ENCODE measurements at regions not wholly inside any gene's neighbourhood (a gene's known extent, or its start where the extent isn't known, plus 50 kb on each side); places are given as distances from the start of the nearest gene placed in this dataset.
"Not testable (repeated sequence)": the region's sequence is repeated elsewhere in the genome, so short reads cannot be mapped to it uniquely, and the experiment has no call there.

DNA sequence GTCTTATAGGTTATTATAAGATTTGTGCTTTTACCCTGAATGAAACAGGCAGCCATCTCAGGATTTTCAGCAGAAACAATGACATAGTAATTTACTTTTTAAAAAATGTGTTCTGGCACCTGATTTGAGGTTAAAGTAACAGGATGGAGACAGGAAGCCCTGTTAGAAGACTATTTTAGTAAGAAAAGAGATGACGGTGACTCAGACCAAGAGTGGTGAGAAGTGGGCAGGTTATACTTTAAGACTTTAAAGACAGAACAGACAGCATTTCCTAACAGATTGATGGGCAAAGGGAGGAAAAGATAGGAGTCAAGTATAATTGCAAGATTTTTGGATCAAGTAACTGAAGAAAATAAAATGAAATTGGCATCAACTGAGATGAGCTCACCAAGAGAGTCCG, 436.8 kb upstream of the NR5A2 start:
- H3K9me3 ChIP-seq: no peaks in the 10 kb centered on the region
- TF ChIP-seq, protein P1, sequence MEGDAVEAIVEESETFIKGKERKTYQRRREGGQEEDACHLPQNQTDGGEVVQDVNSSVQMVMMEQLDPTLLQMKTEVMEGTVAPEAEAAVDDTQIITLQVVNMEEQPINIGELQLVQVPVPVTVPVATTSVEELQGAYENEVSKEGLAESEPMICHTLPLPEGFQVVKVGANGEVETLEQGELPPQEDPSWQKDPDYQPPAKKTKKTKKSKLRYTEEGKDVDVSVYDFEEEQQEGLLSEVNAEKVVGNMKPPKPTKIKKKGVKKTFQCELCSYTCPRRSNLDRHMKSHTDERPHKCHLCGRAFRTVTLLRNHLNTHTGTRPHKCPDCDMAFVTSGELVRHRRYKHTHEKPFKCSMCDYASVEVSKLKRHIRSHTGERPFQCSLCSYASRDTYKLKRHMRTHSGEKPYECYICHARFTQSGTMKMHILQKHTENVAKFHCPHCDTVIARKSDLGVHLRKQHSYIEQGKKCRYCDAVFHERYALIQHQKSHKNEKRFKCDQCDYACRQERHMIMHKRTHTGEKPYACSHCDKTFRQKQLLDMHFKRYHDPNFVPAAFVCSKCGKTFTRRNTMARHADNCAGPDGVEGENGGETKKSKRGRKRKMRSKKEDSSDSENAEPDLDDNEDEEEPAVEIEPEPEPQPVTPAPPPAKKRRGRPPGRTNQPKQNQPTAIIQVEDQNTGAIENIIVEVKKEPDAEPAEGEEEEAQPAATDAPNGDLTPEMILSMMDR (IDR thresholded peaks at IDR 0.05): no peak

DNA sequence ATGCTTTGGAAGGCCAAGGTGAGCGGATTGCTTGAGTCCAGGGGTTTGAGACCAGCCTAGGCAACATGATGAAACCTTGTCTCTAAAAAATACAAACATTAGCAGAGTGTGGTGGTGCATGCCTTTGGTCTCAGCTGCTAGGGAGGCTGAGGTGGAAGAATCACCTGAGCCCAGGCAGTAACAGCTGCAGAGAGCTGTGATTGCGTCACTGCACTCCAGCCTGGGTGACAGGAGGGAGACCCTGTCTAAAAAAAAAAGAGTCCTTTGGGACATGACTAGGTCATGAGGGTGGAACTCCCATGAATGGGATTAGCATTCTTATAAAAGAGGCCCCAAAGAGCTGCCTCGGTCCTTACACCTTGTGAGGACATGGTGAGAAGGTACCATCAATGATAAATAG, 436.0 kb upstream of the NR5A2 start:
- Histone ChIP-seq H3K4me3 (no peak overlapping the region), H3K36me3 (no peaks in the 10 kb centered on the region), H3K4me1 (no peaks in the 10 kb centered on the region), H3K9me3 (no peaks in the 10 kb centered on the region), H3K27ac (no peak overlapping the region), H3K27me3 (no peaks in the 10 kb centered on the region)
- TF ChIP-seq, protein P1 (IDR thresholded peaks at IDR 0.05): no peak
- no peak for DNase-seq (ENCODE audit: low spot score)

More for the DNA sequence above, 436.8 kb upstream of the NR5A2 start:
- no peak overlapping the region for H3K27ac ChIP-seq
- H3K4me3 ChIP-seq: no peak overlapping the region
- no peak for DNase-seq (ENCODE audit: low spot score)
- H3K36me3 ChIP-seq: no peaks in the 10 kb centered on the region
- H3K27me3 ChIP-seq: no peaks in the 10 kb centered on the region
- no peaks in the 10 kb centered on the region for H3K4me1 ChIP-seq

DNA sequence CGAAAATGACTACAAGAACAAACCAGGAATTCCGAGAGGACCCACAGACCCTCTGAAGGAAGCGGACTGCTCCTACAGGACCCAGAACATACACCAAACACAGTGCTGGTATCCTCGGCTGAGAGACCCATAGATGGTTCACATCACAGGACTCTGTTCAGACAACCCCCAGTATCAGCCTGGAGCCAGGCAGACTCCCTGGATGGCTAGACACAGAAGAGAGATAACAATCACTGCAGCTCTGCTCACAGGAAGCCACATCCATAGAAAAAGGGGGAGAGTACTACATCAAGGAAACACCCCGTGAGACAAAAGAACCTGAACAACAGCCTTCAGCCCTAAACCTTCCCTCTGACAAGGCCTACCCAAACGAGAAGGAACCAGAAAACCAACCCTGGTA, 434.0 kb upstream of the NR5A2 start:
- TF ChIP-seq, protein P1 (IDR thresholded peaks at IDR 0.05): no peak

DNA sequence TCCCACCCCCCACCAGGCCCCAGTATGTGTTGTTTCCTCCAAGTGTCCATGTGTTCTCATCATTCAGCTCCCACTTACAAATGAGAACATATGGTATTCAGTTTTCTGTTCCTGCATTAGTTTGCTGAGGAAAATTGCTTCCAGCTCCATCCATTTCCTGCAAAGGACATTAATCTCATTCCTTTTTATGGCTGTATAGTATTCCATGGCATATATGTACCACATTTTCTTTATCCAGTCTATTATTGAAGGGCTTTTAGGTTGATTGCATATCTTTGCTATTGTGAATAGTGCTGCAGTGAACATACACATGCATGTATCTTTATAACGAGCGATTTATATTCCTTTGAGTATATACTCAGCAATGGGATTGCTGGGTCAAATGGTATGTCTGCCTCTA, 431.1 kb upstream of the NR5A2 start:
- not testable (repeated sequence) for DNase-seq (ENCODE audit: low spot score); H3K36me3 ChIP-seq; H3K27me3 ChIP-seq; H3K27ac ChIP-seq; H3K9me3 ChIP-seq; H3K4me3 ChIP-seq; H3K4me1 ChIP-seq

More for the DNA sequence above, 434.0 kb upstream of the NR5A2 start:
- no peaks in the 10 kb centered on the region for H3K4me1 ChIP-seq
- no peak for DNase-seq (ENCODE audit: low spot score)
- H3K4me3 ChIP-seq: no peak overlapping the region
- no peaks in the 10 kb centered on the region for H3K9me3 ChIP-seq
- H3K27ac ChIP-seq: no peak overlapping the region
- no peaks in the 10 kb centered on the region for H3K27me3 ChIP-seq
- no peaks in the 10 kb centered on the region for H3K36me3 ChIP-seq

DNA sequence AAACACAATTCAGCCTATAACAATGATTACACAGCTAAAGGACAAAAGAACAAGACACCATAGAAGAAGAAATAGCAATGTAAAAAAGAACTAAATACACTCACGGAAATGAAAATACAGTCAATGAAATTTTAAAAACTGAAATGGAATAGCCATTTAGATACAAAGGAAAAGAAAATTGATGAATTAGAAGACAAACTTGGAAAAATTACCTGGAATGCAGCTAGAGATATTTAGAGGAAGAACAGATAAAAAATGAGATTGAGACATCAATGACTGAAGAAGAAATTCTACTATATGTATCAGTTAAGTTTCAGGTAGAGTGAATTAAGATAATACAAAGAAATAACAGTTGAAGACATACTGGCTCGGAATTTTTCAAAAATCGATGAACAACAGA, 430.4 kb upstream of the NR5A2 start:
- DNase-seq (ENCODE audit: low spot score): no peak
- H3K36me3 ChIP-seq: no peaks in the 10 kb centered on the region
- TF ChIP-seq, protein P1 (IDR thresholded peaks at IDR 0.05): no peak
- H3K4me1 ChIP-seq: no peaks in the 10 kb centered on the region
- no peaks in the 10 kb centered on the region for H3K9me3 ChIP-seq
- H3K27me3 ChIP-seq: no peaks in the 10 kb centered on the region
- no peak overlapping the region for H3K4me3 ChIP-seq
- H3K27ac ChIP-seq: no peak overlapping the region

DNA sequence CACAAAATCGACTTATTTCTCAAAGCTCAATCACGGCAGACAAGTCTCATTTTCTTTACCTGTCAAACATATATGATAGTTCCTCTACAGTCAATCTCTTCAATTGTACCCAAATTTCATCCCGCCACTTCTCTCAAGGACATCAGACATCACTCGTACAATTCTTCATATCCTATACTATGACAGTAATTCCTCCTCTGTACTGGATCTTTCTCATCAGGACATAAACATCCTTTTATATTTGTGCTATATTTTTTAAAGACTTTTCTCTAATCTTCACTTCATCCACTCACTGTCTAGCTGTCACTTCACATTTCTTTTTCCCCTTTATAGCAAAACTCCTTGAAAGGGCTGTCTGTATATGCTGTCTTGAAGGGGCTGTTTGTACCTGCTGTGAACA, 419.1 kb upstream of the NR5A2 start:
- DNase-seq (ENCODE audit: low spot score): no peak
- Histone ChIP-seq H3K36me3 (no peaks in the 10 kb centered on the region), H3K4me1 (no peaks in the 10 kb centered on the region), H3K27ac (no peak overlapping the region), H3K4me3 (no peak overlapping the region), H3K9me3 (no peaks in the 10 kb centered on the region), H3K27me3 (no peaks in the 10 kb centered on the region)
- TF ChIP-seq, protein P1 (IDR thresholded peaks at IDR 0.05): no peak

Data from right atrium auricular region (tissue), 2 donors.